ENCODE measurements at regions not wholly inside any gene's neighbourhood (a gene's known extent, or its start where the extent isn't known, plus 50 kb on each side); places are given as distances from the start of the nearest gene placed in this dataset.

- peak; percentile 54 for FAIRE-seq
- no peak for TF ChIP-seq POLR2AphosphoS5 (IDR thresholded peaks at IDR 0.05; ENCODE audit: low read depth, low read length)
- TF ChIP-seq POLR2A (IDR thresholded peaks at IDR 0.05; ENCODE audit: low read depth, low read length): no peak
- TF ChIP-seq TAF1 (IDR thresholded peaks at IDR 0.05; ENCODE audit: borderline replicate concordance, low read depth, low read length): no peak
- no peak for DNase-seq (ENCODE audit: insufficient read length)
Observed at GRCh38 chr13:103130681-103131210, 64.5 kb upstream of the SLC10A2 start.

GRCh38 chr13:103130146-103130545, 63.9 kb upstream of the SLC10A2 start:
- no peak for FAIRE-seq
- no peak for DNase-seq (ENCODE audit: insufficient read length)

More at GRCh38 chr13:103130146-103130545, 63.9 kb upstream of the SLC10A2 start:
- no peak for TF ChIP-seq POLR2A (IDR thresholded peaks at IDR 0.05; ENCODE audit: low read depth, low read length)
- TF ChIP-seq POLR2AphosphoS5 (IDR thresholded peaks at IDR 0.05; ENCODE audit: low read depth, low read length): no peak
- TF ChIP-seq TAF1 (IDR thresholded peaks at IDR 0.05; ENCODE audit: borderline replicate concordance, low read depth, low read length): no peak

Data from GM12892 (cell line).